Heart left ventricle (tissue), 16 donors: ENCODE measurements at regions not wholly inside any gene's neighbourhood (a gene's known extent, or its start where the extent isn't known, plus 50 kb on each side); places are given as distances from the start of the nearest gene placed in this dataset.

Experiments
- ATAC-seq, 4 donors: fragments of 200-7000 bp; cut with Tn5 transposase; one replicate each; pipeline ENCODE4 v1.9.1; 2020 to 2022; ENCODE audit warnings: moderate library complexity in 4 of 4, mild to moderate bottlenecking in 3 of 4, moderate number of reproducible peaks in 1 of 4
- DNase-seq, 5 donors: peaks; one replicate each; pipeline ENCODE4 v3.0.0-alpha.2; 2020
- H3K27ac ChIP-seq, 12 donors: fragments of 200-600 bp; sonication (generic) in 4 of 12; one replicate each; pipeline versions ENCODE4 v1.5.0 to v1.8.0; 2016 to 2022; ENCODE audit warnings: mild to moderate bottlenecking in 2 of 12
- H3K27me3 ChIP-seq, 9 donors: fragments of 200-600 bp; sonication (generic) in 2 of 9; one replicate each; pipeline versions ENCODE4 v1.5.1 to v1.8.0; 2016 to 2022; ENCODE audit warnings: mild to moderate bottlenecking in 3 of 9
- H3K36me3 ChIP-seq, 9 donors: fragments of 200-600 bp; sonication (generic) in 2 of 9; one replicate each; pipeline versions ENCODE4 v1.5.0 to v1.8.0; 2018 to 2022; ENCODE audit warnings: mild to moderate bottlenecking in 2 of 9
- H3K4me1 ChIP-seq, 12 donors: fragments of 200-600 bp; sonication (generic) in 4 of 12; one replicate each; pipeline versions ENCODE4 v1.5.0 to v1.8.0; 2016 to 2022; ENCODE audit warnings: mild to moderate bottlenecking in 3 of 12
- H3K4me3 ChIP-seq, 12 donors: fragments of 200-600 bp; sonication (generic) in 4 of 12; one replicate each; pipeline versions ENCODE4 v1.5.0 to v1.8.0; 2017 to 2022; ENCODE audit warnings: mild to moderate bottlenecking in 9 of 12, moderate library complexity in 4 of 12
- H3K9me3 ChIP-seq, 12 donors: fragments of 200-600 bp; sonication (generic) in 4 of 12; one replicate each; pipeline versions ENCODE4 v1.5.0 to v1.8.0; 2016 to 2022; ENCODE audit warnings: mild to moderate bottlenecking in 1 of 12
- POLR2A ChIP-seq, 2 donors: fragments of 450-650 bp; IDR thresholded peaks; one replicate each; pipeline ENCODE4 v1.6.1; 2017; ENCODE audit warnings: antibody characterized with exemption in 2 of 2, mild to moderate bottlenecking in 2 of 2, moderate library complexity in 2 of 2
- WGBS, 4 donors: extraction: QIAGEN DNeasy Blood & Tissue Kit in 2 of 4; methylation state at CpG; one replicate each; pipeline versions ENCODE4 v1.1.5 to v1.1.7; 2013 to 2018; 5-methylcytosine and 5-hydroxymethylcytosine counted together
- intact Hi-C, 10 donors: fragments of 100-400 bp; cut with DNase I; formaldehyde crosslinking; loops; one replicate each; pipeline versions ENCODE4 v1.11.1 to v1.14.2; 2022
- TF ChIP-seq, protein P1 (sequence below), 12 donors: fragments of 200-600 bp; sonication (generic) in 4 of 12; IDR thresholded peaks; one replicate each; pipeline versions ENCODE4 v1.5.0 to v1.8.0; 2018 to 2022; ENCODE audit warnings: antibody characterized with exemption in 12 of 12, mild to moderate bottlenecking in 5 of 12
- donor health status: ischemic (EF 13 %, LVEDD 7.1; RV severe dilation, severe dysfunction).
- donor health status: healthy with polysubstance abuse.
- donor health status: DM: no; HTN: yes; CAD: no.
- donor health status: DM: no; HTN: no; CAD: no.
- donor health status: ischemic (EF 25% LVEDD 6.9; RV normal size, moderate dysfunction).
- donor health status: ischemic (EF 25% LVEDD 5.7; RV mildly dilated, moderate dysfunction).
- donor health status: healthy.
- donor health status: DM: yes; HTN: yes; CAD: no.
- donor health status: ischemic (EF 35%, LVEDD 5.7; RV mildly dilated, moderate dysfunction).
- donor health status: nonischemic (EF 11% LVEDD 7.7; RV severe dilation, severe dysfunction).
- donor health status: DM: yes; HTN: yes; CAD: no.
- donor health status: PGD.
- donor health status: ischemic (EF 29% LVEDD 5.4; RV normal size, mild dysfunction).
- donor health status: nonischemic (EF 23%, LVEDD 6.1; RV moderate dilation, normal function).

GRCh38 chr2:15745350-15745749, 153.7 kb downstream of the DDX1 start:
- TF ChIP-seq, protein P1, sequence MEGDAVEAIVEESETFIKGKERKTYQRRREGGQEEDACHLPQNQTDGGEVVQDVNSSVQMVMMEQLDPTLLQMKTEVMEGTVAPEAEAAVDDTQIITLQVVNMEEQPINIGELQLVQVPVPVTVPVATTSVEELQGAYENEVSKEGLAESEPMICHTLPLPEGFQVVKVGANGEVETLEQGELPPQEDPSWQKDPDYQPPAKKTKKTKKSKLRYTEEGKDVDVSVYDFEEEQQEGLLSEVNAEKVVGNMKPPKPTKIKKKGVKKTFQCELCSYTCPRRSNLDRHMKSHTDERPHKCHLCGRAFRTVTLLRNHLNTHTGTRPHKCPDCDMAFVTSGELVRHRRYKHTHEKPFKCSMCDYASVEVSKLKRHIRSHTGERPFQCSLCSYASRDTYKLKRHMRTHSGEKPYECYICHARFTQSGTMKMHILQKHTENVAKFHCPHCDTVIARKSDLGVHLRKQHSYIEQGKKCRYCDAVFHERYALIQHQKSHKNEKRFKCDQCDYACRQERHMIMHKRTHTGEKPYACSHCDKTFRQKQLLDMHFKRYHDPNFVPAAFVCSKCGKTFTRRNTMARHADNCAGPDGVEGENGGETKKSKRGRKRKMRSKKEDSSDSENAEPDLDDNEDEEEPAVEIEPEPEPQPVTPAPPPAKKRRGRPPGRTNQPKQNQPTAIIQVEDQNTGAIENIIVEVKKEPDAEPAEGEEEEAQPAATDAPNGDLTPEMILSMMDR (IDR thresholded peaks at IDR 0.05): no peak
- no peak for TF ChIP-seq POLR2A (IDR thresholded peaks at IDR 0.05)
- Histone ChIP-seq H3K27me3 (no peaks in the 10 kb centered on the region), H3K9me3 (peaks cover 0 to 21% (median 0%) of the 10 kb centered on the region in 12 donors), H3K27ac (peak overlapping the region in 4 of 12 donors; percentile 23 to 51 (median 36)), H3K4me3 (no peak overlapping the region), H3K4me1 (peaks cover 0 to 36% (median 16%) of the 10 kb centered on the region in 12 donors), H3K36me3 (no peaks in the 10 kb centered on the region)
- 74 to 85% (median 80%) methylated on average over 3 of the region's 3 CpGs for WGBS, 4 donors
- DNase-seq (no peak), ATAC-seq (no peak)
- intact Hi-C loops: loop anchor here in 3 of 10 donors (5.0 to 10.0 kb wide), 3 partner anchors 81 to 108 kb away; no protein-coding TSS in a partner anchor

DNA sequence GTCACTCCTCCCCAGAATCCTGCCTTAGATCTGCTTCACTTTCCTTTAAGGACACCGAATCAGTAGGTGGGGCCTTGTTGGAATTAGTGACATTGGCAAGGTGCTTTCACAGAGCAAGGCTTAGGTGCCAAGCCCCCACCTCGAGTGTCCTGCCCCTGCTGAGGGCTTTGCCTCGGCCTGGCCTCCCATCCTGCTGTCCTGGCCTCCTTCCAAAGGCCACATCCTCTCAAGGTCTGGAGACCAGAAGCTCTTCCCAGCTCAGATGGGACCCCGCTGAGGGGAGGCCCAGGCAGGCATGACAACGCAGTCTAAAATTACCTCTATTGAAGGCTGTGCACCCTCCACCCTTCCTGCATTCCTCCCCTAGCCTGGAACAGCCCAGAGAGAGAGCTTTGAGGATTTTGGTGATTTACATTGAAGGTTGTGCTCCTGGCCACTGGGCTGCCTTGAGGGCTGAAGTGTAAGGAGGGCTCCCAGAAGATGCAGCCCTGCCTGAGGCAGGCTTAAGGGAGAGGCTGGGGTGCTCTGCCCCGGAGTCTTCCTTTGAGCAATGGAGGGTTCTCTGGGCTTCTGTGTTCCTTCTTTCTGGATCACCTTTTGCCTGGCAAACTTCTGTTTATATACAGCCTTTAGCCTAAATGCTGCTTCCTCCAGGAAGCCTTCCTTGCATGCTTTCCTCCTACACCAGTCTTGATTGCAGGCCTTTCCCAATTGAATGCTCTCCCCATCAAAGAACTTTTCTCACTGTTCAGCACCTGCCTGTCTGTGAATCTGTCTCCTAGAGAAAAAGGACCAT, 154.4 kb downstream of the DDX1 start:
- Histone ChIP-seq H3K4me1 (peaks cover 0 to 41% (median 20%) of the 10 kb centered on the region in 12 donors), H3K9me3 (peaks cover 0 to 16% (median 0%) of the 10 kb centered on the region in 12 donors), H3K27ac (peak overlapping the region in 4 of 12 donors; percentile 23 to 51 (median 36)), H3K36me3 (no peaks in the 10 kb centered on the region), H3K4me3 (no peak overlapping the region), H3K27me3 (no peaks in the 10 kb centered on the region)
- 51 to 58% (median 55%) methylated on average over 6 of the region's 6 CpGs for WGBS, 4 donors
- intact Hi-C loops: loop anchor here in 3 of 10 donors (5.0 to 10.0 kb wide), 3 partner anchors 81 to 109 kb away; no protein-coding TSS in a partner anchor
- ATAC-seq (peak; percentile 27 to 65 (median 41)), DNase-seq (peak in 3 of 5 donors; percentile 37 to 44 (median 38))
- no peak for TF ChIP-seq POLR2A (IDR thresholded peaks at IDR 0.05)
- TF ChIP-seq, protein P1 (IDR thresholded peaks at IDR 0.05): no peak

GRCh38 chr2:15746703-15747550, 155.3 kb downstream of the DDX1 start:
- no peak for TF ChIP-seq POLR2A (IDR thresholded peaks at IDR 0.05)
- intact Hi-C loops: loop anchor here in 3 of 10 donors (5.0 to 10.0 kb wide), 3 partner anchors 82 to 110 kb away; no protein-coding TSS in a partner anchor
- Histone ChIP-seq H3K27me3 (no peaks in the 10 kb centered on the region), H3K9me3 (peaks cover 0 to 8% (median 0%) of the 10 kb centered on the region in 12 donors), H3K4me3 (no peak overlapping the region), H3K27ac (no peak overlapping the region), H3K4me1 (peaks cover 0 to 41% (median 20%) of the 10 kb centered on the region in 12 donors), H3K36me3 (no peaks in the 10 kb centered on the region)
- no peak for ATAC-seq
- DNase-seq: no peak
- 93 to 97% (median 94%) methylated on average over 6 of the region's 6 CpGs for WGBS, 4 donors

DNA sequence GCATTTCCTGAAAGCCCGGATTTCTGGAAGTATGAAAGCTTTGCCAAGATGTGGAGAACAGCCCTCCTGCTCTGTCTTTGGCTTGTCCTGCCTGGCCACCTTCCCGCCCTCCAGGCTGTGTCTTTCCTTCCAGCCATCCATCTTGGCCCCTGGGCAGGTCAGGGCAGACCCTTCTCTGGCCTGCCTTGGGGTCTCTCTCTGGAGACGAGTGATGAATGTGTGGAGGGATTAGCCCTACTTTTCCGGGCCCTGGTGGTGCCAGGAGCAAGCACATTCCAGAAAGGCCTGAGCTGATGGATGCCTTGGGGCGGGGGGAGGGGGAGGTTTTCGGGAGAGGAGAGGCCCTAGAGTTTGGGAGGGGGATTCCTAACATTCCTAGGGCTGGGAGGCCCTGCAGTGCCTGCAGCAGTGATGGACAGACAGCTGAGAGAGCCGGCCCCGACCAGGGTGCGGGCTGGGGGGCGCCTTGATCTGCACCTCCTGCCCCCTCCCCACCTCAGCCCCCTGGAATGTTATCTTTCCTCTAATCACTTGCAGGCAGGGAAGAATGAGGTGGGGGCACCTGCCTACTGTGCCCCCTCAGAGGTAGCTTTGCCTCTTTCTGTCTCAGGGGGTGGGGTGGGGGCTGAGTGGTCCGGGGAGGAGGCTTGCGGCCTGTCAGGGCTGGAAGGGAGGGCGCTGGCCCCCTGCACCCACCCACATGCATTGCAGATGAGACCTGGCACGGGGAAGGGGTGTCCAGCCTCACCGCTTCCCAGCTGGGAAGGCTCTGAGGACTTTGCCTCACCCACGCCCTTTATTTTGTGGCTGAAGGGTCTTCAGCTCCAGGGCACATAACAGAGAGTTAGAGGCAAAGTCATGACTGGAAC, 156.2 kb downstream of the DDX1 start:
- ATAC-seq (no peak), DNase-seq (no peak)
- intact Hi-C loops: loop anchor here in 3 of 10 donors (5.0 to 10.0 kb wide), 3 partner anchors 83 to 111 kb away; no protein-coding TSS in a partner anchor
- Histone ChIP-seq H3K9me3 (no peaks in the 10 kb centered on the region), H3K4me1 (peaks cover 0 to 41% (median 20%) of the 10 kb centered on the region in 12 donors), H3K27ac (no peak overlapping the region), H3K36me3 (no peaks in the 10 kb centered on the region), H3K4me3 (no peak overlapping the region), H3K27me3 (no peaks in the 10 kb centered on the region)
- 70 to 81% (median 78%) methylated on average over 5 to 16 of the region's 16 CpGs for WGBS, 4 donors
- no peak for TF ChIP-seq POLR2A (IDR thresholded peaks at IDR 0.05)
- TF ChIP-seq, protein P1 (IDR thresholded peaks at IDR 0.05): no peak
